Mucosa of descending colon (tissue), 3 donors: ENCODE measurements at regions not wholly inside any gene's neighbourhood (a gene's known extent, or its start where the extent isn't known, plus 50 kb on each side); places are given as distances from the start of the nearest gene placed in this dataset. TPM values are rescaled to one million over a fixed set of nuclear protein-coding genes. Genes with fewer than 3 reads are reported as not detected.
"Not testable (repeated sequence)": the region's sequence is repeated elsewhere in the genome, so short reads cannot be mapped to it uniquely, and the experiment has no call there.

Source experiments
- ATAC-seq: fragments of 200-7000 bp; cut with Tn5 transposase; one replicate; pipeline ENCODE4 v1.9.1; 2020; ENCODE audit warnings: mild to moderate bottlenecking, moderate library complexity
- DNase-seq, 3 donors: peaks; one replicate each; pipeline ENCODE4 v3.0.0-alpha.2; 2020
- H3K36me3 ChIP-seq: fragments of 200-600 bp; one replicate; pipeline ENCODE4 v1.8.0; 2021; ENCODE audit warnings: low read depth, mild to moderate bottlenecking
- H3K4me1 ChIP-seq: fragments of 200-600 bp; one replicate; pipeline ENCODE4 v1.8.0; 2021; ENCODE audit warnings: low read depth, mild to moderate bottlenecking
- H3K4me3 ChIP-seq: fragments of 200-600 bp; one replicate; pipeline ENCODE4 v1.8.0; 2021; ENCODE audit warnings: mild to moderate bottlenecking
- H3K9me3 ChIP-seq: fragments of 200-600 bp; one replicate; pipeline ENCODE4 v1.8.0; 2021; ENCODE audit warnings: mild to moderate bottlenecking
- intact Hi-C, 2 donors: fragments of 100-400 bp; cut with DNase I in 1 of 2; cut with micrococcal nuclease in 1 of 2; formaldehyde crosslinking; loops; one replicate each; pipeline versions ENCODE4 v1.11.0 to v1.11.1; 2022; cut with DNase I, micrococcal nuclease
- microRNA-seq: library from miRNA; unstranded; fragments of <30 nt; microRNA quantifications from one replicate; pipeline ENCODE4, GENCODE V29; 2019
- donor health status: DM: no; HTN: no; CAD: no; lungs with moderate emphysema.
- donor health status: DM: no; HTN: no; CAD: no.
- donor health status: DM: no; HTN: yes; CAD: no.

GRCh38 chr15:21001950-21002349 is 135.8 kb upstream of the POTEB2 start:
- intact Hi-C loops, H3K9me3 ChIP-seq, DNase-seq, H3K4me3 ChIP-seq, ATAC-seq, H3K4me1 ChIP-seq, H3K36me3 ChIP-seq: not testable (repeated sequence)

GRCh38 chr15:20991691-20992090 is 125.6 kb upstream of the POTEB2 start:
- DNase-seq, H3K4me3 ChIP-seq, H3K36me3 ChIP-seq, H3K4me1 ChIP-seq, H3K9me3 ChIP-seq, ATAC-seq, intact Hi-C loops: not testable (repeated sequence)

- ATAC-seq, DNase-seq, H3K4me3 ChIP-seq, intact Hi-C loops, H3K9me3 ChIP-seq, H3K4me1 ChIP-seq, H3K36me3 ChIP-seq: not testable (repeated sequence)
These were observed 125.1 kb upstream of the POTEB2 start for GRCh38 chr15:20991253-20991652.

- DNase-seq, H3K36me3 ChIP-seq, H3K4me3 ChIP-seq, H3K4me1 ChIP-seq, intact Hi-C loops, H3K9me3 ChIP-seq: not testable (repeated sequence)
- ATAC-seq, result peak; percentile 86
These were observed 120.7 kb upstream of the POTEB2 start for GRCh38 chr15:20986775-20987174.

GRCh38 chr15:20978057-20978456 is 111.9 kb upstream of the POTEB2 start:
- H3K4me1 ChIP-seq, DNase-seq, H3K4me3 ChIP-seq, H3K36me3 ChIP-seq, intact Hi-C loops, H3K9me3 ChIP-seq: not testable (repeated sequence)
- ATAC-seq, result peak; percentile 77

- H3K9me3 ChIP-seq, ATAC-seq, H3K36me3 ChIP-seq, DNase-seq, H3K4me1 ChIP-seq, H3K4me3 ChIP-seq, intact Hi-C loops: not testable (repeated sequence)
These were observed 106.6 kb upstream of the POTEB2 start for GRCh38 chr15:20972762-20973161.

- H3K36me3 ChIP-seq, intact Hi-C loops, H3K4me1 ChIP-seq, H3K9me3 ChIP-seq, H3K4me3 ChIP-seq, DNase-seq, ATAC-seq: not testable (repeated sequence)
These were observed 93.2 kb upstream of the POTEB2 start for GRCh38 chr15:20959299-20959698.

- H3K9me3 ChIP-seq, DNase-seq, H3K4me3 ChIP-seq, H3K4me1 ChIP-seq, ATAC-seq, H3K36me3 ChIP-seq, intact Hi-C loops: not testable (repeated sequence)
These were observed 63.2 kb upstream of the POTEB2 start for GRCh38 chr15:20929322-20929721.

Small RNA genes lying in the stretch of these regions (microRNA-seq; reads per million reads assigned to microRNA genes)
- not detected for gene MIR5701-1
